ENCODE measurements at regions not wholly inside any gene's neighbourhood (a gene's known extent, or its start where the extent isn't known, plus 50 kb on each side); places are given as distances from the start of the nearest gene placed in this dataset.
A peak's percentile ranks its signal among the peaks of the same experiment; 100 is the strongest.

DNA sequence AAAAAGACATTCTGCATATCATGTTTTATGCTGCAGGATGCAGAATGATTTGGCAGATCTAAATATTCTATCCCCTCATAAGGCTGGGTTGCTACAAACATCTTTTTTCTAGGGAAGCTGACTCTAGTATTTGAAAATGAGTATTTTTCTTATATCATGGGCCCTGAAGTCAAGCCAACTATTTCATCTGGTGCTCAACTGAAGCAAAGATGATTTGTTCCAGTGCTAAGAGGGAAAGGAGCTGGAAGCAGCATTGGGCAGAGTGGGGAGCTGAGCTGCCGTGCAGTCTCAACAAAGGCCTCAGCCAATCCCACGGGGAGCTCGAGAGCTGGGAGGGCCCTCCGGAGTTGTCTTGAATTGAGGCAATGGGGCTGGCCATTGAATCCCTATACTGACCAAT, 155.3 kb upstream of the SLCO3A1 start:
- DNase-seq: no peak
- Histone ChIP-seq H3K27ac (ENCODE audit: low read depth in 1 of 3, low read length in 2 of 3) (no peak overlapping the region), H3K4me3 (ENCODE audit: low read depth in 1 of 3, low read length in 3 of 3) (no peak overlapping the region), H3K27me3 (ENCODE audit: control insufficient read depth in 3 of 3, insufficient read depth in 3 of 3, low read length in 3 of 3) (no peaks in the 10 kb centered on the region), H3K36me3 (ENCODE audit: control insufficient read depth in 3 of 3, insufficient read depth in 2 of 3, low read depth in 1 of 3, low read length in 3 of 3) (no peaks in the 10 kb centered on the region), H3K9me3 (ENCODE audit: control insufficient read depth in 2 of 2, insufficient read depth in 1 of 2, low read depth in 1 of 2, low read length in 1 of 2) (no peaks in the 10 kb centered on the region), H3K4me1 (ENCODE audit: control insufficient read depth in 3 of 3, insufficient read depth in 2 of 3, low read depth in 1 of 3, low read length in 2 of 3) (peaks cover 0 to 7% (median 0%) of the 10 kb centered on the region in 3 donors)
- 78 to 94% (median 87%) methylated on average over 4 of the region's 4 CpGs for WGBS, 3 donors
- no peak for FAIRE-seq

DNA sequence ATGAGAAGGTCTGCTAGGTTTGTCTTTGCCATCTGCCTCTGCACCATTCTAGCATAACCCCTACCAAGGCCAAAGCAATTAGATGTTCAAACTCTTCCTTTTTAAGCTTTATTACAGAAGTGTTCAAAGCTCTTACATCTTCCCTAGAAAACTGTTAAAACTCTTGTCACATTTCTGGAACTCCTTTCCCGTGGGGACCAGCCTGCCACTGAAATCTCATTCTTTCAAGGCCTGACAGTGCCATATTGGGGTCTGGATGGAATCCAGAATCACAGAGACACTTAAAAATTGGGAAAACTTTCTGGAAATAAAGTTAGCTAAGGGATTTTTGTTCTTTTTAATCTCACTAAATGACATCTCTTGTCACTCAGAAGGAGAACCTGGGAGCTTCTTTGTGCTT, 153.8 kb upstream of the SLCO3A1 start:
- WGBS, 3 donors: 69 to 85% (median 79%) methylated on average over 1 of the region's 1 CpG
- FAIRE-seq: no peak
- H3K27me3 ChIP-seq (ENCODE audit: control insufficient read depth in 3 of 3, insufficient read depth in 3 of 3, low read length in 3 of 3): no peaks in the 10 kb centered on the region
- H3K4me1 ChIP-seq (ENCODE audit: control insufficient read depth in 3 of 3, insufficient read depth in 2 of 3, low read depth in 1 of 3, low read length in 2 of 3): peaks cover 0 to 3% (median 0%) of the 10 kb centered on the region in 3 donors
- no peak for DNase-seq
- H3K4me3 ChIP-seq (ENCODE audit: low read depth in 1 of 3, low read length in 3 of 3): no peak overlapping the region
- H3K36me3 ChIP-seq (ENCODE audit: control insufficient read depth in 3 of 3, insufficient read depth in 2 of 3, low read depth in 1 of 3, low read length in 3 of 3): no peaks in the 10 kb centered on the region
- no peak overlapping the region for H3K27ac ChIP-seq (ENCODE audit: low read depth in 1 of 3, low read length in 2 of 3)
- no peaks in the 10 kb centered on the region for H3K9me3 ChIP-seq (ENCODE audit: control insufficient read depth in 2 of 2, insufficient read depth in 1 of 2, low read depth in 1 of 2, low read length in 1 of 2)

DNA sequence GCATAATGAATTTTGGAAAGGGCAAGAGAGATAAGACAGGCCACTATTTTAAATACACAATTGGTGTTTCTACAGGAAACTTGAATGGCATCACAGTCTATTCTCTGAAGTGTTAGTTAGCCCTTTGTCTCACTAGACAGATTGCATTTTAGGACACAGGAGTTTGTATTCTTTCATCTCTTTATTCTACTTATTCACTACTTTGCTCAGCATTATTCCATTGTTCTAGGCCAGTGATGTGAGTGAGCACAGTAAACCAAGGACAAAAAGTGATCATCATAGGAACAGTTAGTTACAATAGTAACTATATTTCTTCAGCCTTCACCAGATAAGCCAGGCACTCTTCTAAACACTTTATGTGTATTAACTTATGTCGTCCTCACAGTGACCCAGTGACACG, 150.2 kb upstream of the SLCO3A1 start:
- peaks cover 0 to 3% (median 2%) of the 10 kb centered on the region in 3 donors for H3K4me1 ChIP-seq (ENCODE audit: control insufficient read depth in 3 of 3, insufficient read depth in 2 of 3, low read depth in 1 of 3, low read length in 2 of 3)
- no peaks in the 10 kb centered on the region for H3K9me3 ChIP-seq (ENCODE audit: control insufficient read depth in 2 of 2, insufficient read depth in 1 of 2, low read depth in 1 of 2, low read length in 1 of 2)
- 94 to 98% (median 95%) methylated on average over 2 of the region's 2 CpGs for WGBS, 3 donors
- DNase-seq (no peak), FAIRE-seq (no peak)
- no peak overlapping the region for H3K4me3 ChIP-seq (ENCODE audit: low read depth in 1 of 3, low read length in 3 of 3)
- H3K27ac ChIP-seq (ENCODE audit: low read depth in 1 of 3, low read length in 2 of 3): no peak overlapping the region
- no peaks in the 10 kb centered on the region for H3K36me3 ChIP-seq (ENCODE audit: control insufficient read depth in 3 of 3, insufficient read depth in 2 of 3, low read depth in 1 of 3, low read length in 3 of 3)
- no peaks in the 10 kb centered on the region for H3K27me3 ChIP-seq (ENCODE audit: control insufficient read depth in 3 of 3, insufficient read depth in 3 of 3, low read length in 3 of 3)

DNA sequence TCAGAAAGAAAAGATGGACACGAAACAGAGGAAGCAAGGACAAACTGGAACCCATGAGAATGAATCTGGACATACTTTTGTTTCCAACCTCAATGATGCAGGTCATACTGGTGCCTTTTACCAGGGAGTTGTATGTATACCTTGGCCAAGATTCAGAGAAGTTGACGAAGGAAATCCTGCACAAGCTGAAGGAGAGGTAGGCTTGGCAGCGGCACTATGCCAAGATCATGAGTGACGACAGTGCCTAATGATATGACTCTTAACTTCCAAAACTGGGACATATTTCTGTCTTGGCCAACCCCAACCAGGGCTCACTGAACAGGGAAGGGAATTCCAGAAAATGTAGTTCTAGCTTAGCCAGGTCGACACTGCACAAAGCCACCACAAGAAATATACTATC, 149.2 kb upstream of the SLCO3A1 start:
- DNase-seq (no peak), FAIRE-seq (no peak)
- Histone ChIP-seq H3K27ac (ENCODE audit: low read depth in 1 of 3, low read length in 2 of 3) (no peak overlapping the region), H3K36me3 (ENCODE audit: control insufficient read depth in 3 of 3, insufficient read depth in 2 of 3, low read depth in 1 of 3, low read length in 3 of 3) (no peaks in the 10 kb centered on the region), H3K4me1 (ENCODE audit: control insufficient read depth in 3 of 3, insufficient read depth in 2 of 3, low read depth in 1 of 3, low read length in 2 of 3) (peaks cover 0 to 3% (median 2%) of the 10 kb centered on the region in 3 donors), H3K4me3 (ENCODE audit: low read depth in 1 of 3, low read length in 3 of 3) (no peak overlapping the region), H3K9me3 (ENCODE audit: control insufficient read depth in 2 of 2, insufficient read depth in 1 of 2, low read depth in 1 of 2, low read length in 1 of 2) (no peaks in the 10 kb centered on the region), H3K27me3 (ENCODE audit: control insufficient read depth in 3 of 3, insufficient read depth in 3 of 3, low read length in 3 of 3) (no peaks in the 10 kb centered on the region)
- 85 to 87% (median 86%) methylated on average over 5 of the region's 5 CpGs for WGBS, 3 donors

DNA sequence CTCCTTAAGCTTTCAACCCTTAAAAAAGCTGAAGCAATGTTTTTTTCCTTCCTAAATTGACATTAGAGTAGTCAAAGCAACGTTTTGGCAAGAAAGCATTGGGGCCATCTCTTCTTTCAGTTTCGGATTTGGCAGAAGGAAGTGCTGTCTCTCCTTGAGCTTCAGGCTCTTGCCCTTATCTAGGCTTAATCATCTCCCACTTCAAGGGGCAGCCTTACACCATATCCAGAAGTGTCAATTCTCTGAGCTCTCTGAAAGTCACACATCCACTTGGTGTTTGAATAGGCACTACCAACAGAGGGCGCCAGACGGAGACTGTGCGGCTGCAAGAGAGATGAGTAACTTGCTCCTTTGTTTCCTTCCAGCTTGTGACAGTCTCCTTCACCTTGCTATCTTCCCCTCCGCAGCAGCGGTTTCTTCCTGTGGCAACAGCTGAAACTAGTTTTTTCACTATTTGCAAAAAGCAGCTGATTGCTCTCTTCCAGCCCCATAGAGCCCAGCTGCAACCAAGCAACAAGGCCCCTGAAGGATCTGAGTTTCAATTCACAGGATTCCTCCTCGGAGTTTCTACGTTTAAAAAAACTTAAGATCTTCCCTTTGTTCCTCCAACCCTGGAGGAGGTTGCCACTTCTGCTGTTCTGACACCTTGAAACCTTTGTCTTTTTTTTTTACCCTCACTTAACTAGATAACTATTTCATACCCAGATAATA, 147.0 kb upstream of the SLCO3A1 start:
- H3K36me3 ChIP-seq (ENCODE audit: control insufficient read depth in 3 of 3, insufficient read depth in 2 of 3, low read depth in 1 of 3, low read length in 3 of 3): no peaks in the 10 kb centered on the region
- no peak overlapping the region for H3K27ac ChIP-seq (ENCODE audit: low read depth in 1 of 3, low read length in 2 of 3)
- H3K27me3 ChIP-seq (ENCODE audit: control insufficient read depth in 3 of 3, insufficient read depth in 3 of 3, low read length in 3 of 3): no peaks in the 10 kb centered on the region
- WGBS, 3 donors: 11 to 23% (median 19%) methylated on average over 9 of the region's 9 CpGs
- DNase-seq (peak; percentile 68 to 81), FAIRE-seq (no peak)
- H3K4me1 ChIP-seq (ENCODE audit: control insufficient read depth in 3 of 3, insufficient read depth in 2 of 3, low read depth in 1 of 3, low read length in 2 of 3): peaks cover 0 to 3% (median 2%) of the 10 kb centered on the region in 3 donors
- no peak overlapping the region for H3K4me3 ChIP-seq (ENCODE audit: low read depth in 1 of 3, low read length in 3 of 3)
- no peaks in the 10 kb centered on the region for H3K9me3 ChIP-seq (ENCODE audit: control insufficient read depth in 2 of 2, insufficient read depth in 1 of 2, low read depth in 1 of 2, low read length in 1 of 2)

DNA sequence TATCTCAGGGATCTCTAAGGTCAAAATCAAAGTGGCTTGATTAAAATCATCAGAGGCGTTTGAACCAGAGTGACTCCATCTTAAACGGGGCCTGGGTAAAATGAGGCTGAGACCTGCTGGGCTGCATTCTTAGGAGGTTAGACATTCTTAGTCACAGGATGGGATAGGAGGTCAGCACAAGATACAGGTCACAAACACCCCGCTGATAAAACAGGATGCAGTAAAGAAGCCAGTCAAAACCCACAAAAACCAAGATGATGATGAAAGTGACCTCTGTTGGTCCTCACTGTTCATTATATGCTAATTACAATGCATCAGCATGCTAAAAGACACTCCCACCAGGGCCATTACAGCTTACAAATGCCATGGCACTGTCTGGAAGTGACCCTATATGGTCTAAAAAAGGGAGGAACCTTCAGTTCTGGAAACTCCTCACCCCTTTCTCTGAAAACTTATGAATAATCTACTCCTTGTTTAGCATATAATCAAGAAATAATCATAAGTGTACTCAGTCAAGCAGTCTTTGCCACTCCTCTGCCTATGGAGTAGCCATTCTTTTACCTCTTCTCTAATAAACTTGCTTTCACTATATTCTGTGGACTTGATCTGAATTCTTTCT, 143.3 kb upstream of the SLCO3A1 start:
- H3K9me3 ChIP-seq (ENCODE audit: control insufficient read depth in 2 of 2, insufficient read depth in 1 of 2, low read depth in 1 of 2, low read length in 1 of 2): no peaks in the 10 kb centered on the region
- H3K36me3 ChIP-seq (ENCODE audit: control insufficient read depth in 3 of 3, insufficient read depth in 2 of 3, low read depth in 1 of 3, low read length in 3 of 3): no peaks in the 10 kb centered on the region
- H3K27me3 ChIP-seq (ENCODE audit: control insufficient read depth in 3 of 3, insufficient read depth in 3 of 3, low read length in 3 of 3): no peaks in the 10 kb centered on the region
- 52 to 74% (median 61%) methylated on average over 3 of the region's 3 CpGs for WGBS, 3 donors
- peaks cover 0 to 3% (median 2%) of the 10 kb centered on the region in 3 donors for H3K4me1 ChIP-seq (ENCODE audit: control insufficient read depth in 3 of 3, insufficient read depth in 2 of 3, low read depth in 1 of 3, low read length in 2 of 3)
- no peak overlapping the region for H3K27ac ChIP-seq (ENCODE audit: low read depth in 1 of 3, low read length in 2 of 3)
- no peak overlapping the region for H3K4me3 ChIP-seq (ENCODE audit: low read depth in 1 of 3, low read length in 3 of 3)
- FAIRE-seq (no peak), DNase-seq (no peak)

DNA sequence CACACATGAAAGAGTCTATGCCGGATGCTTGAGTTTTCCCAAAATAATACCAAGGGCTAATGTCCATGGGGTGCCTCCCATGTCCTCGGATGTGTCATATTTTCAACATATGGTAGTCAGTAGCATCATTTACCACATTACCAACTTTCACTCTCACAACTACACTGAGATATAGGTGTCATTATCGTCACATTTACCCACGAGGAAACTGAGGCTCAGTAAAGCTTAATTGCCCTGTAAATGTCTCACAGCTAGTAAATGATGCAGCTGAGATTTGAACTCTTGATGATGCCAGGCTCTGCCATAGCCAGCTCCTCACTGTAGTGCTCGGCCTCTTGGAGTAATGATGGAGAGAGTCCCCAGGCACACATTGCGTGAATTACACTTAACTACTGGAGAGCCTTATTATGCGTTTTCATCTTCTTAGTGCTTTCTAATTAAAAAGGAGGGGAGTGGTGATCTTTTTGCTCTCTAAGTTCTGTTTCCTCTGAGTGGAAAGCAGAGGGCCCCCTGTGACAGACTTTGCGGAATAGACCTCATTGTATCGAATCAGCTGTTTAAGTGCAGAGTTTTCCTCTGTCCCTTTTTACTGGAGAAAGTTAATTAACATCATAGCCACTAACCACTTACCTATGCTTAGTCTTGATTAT, 142.0 kb upstream of the SLCO3A1 start:
- 81 to 86% (median 84%) methylated on average over 9 of the region's 9 CpGs for WGBS, 3 donors
- H3K9me3 ChIP-seq (ENCODE audit: control insufficient read depth in 2 of 2, insufficient read depth in 1 of 2, low read depth in 1 of 2, low read length in 1 of 2): no peaks in the 10 kb centered on the region
- no peak overlapping the region for H3K27ac ChIP-seq (ENCODE audit: low read depth in 1 of 3, low read length in 2 of 3)
- H3K4me1 ChIP-seq (ENCODE audit: control insufficient read depth in 3 of 3, insufficient read depth in 2 of 3, low read depth in 1 of 3, low read length in 2 of 3): no peaks in the 10 kb centered on the region
- H3K4me3 ChIP-seq (ENCODE audit: low read depth in 1 of 3, low read length in 3 of 3): no peak overlapping the region
- DNase-seq (no peak), FAIRE-seq (no peak)
- H3K36me3 ChIP-seq (ENCODE audit: control insufficient read depth in 3 of 3, insufficient read depth in 2 of 3, low read depth in 1 of 3, low read length in 3 of 3): no peaks in the 10 kb centered on the region
- H3K27me3 ChIP-seq (ENCODE audit: control insufficient read depth in 3 of 3, insufficient read depth in 3 of 3, low read length in 3 of 3): no peaks in the 10 kb centered on the region

DNA sequence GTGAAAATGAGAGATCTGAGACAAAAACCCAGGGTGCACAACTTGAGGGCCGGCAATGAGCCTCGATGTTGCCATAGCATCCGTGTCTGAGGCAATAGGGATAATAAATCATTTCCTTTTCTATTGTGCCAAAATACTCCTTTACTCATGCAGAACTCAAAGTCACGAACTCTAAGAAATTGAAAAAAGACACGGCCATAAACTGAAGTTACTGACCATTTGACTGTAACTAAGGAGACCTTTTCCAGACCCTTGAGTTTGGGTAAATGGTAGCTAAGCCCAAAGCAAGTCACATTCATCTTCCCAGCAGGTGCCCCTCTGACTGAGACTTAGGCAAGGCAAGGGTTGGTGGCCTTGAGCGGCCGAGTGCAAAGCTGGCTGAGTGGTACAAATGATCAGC, 141.2 kb upstream of the SLCO3A1 start:
- 70 to 77% (median 74%) methylated on average over 7 of the region's 7 CpGs for WGBS, 3 donors
- H3K27ac ChIP-seq (ENCODE audit: low read depth in 1 of 3, low read length in 2 of 3): no peak overlapping the region
- FAIRE-seq: no peak

More for the DNA sequence above, 141.2 kb upstream of the SLCO3A1 start:
- no peaks in the 10 kb centered on the region for H3K4me1 ChIP-seq (ENCODE audit: control insufficient read depth in 3 of 3, insufficient read depth in 2 of 3, low read depth in 1 of 3, low read length in 2 of 3)
- H3K27me3 ChIP-seq (ENCODE audit: control insufficient read depth in 3 of 3, insufficient read depth in 3 of 3, low read length in 3 of 3): no peaks in the 10 kb centered on the region
- no peaks in the 10 kb centered on the region for H3K36me3 ChIP-seq (ENCODE audit: control insufficient read depth in 3 of 3, insufficient read depth in 2 of 3, low read depth in 1 of 3, low read length in 3 of 3)
- no peak overlapping the region for H3K4me3 ChIP-seq (ENCODE audit: low read depth in 1 of 3, low read length in 3 of 3)
- no peak for DNase-seq
- peaks cover 0 to 2% of the 10 kb centered on the region in 2 donors for H3K9me3 ChIP-seq (ENCODE audit: control insufficient read depth in 2 of 2, insufficient read depth in 1 of 2, low read depth in 1 of 2, low read length in 1 of 2)

All from small intestine (tissue), 7 donors.